Body of pancreas (tissue), 4 donors: ENCODE measurements at regions not wholly inside any gene's neighbourhood (a gene's known extent, or its start where the extent isn't known, plus 50 kb on each side); places are given as distances from the start of the nearest gene placed in this dataset.

Experiments used
- CTCF ChIP-seq, 7 experiments: fragments of 450-650 bp in 4 of 7; fragments of 200-600 bp in 3 of 7; sonication (generic) in 3 of 7; IDR thresholded peaks; one replicate each; pipeline ENCODE4 v1.5.1; 2016 to 2019; ENCODE audit warnings: antibody characterized with exemption in 7 of 7
- POLR2A ChIP-seq, 3 donors: fragments of 450-650 bp; IDR thresholded peaks; one replicate each; pipeline ENCODE4 v1.6.1; 2016; ENCODE audit warnings: antibody characterized with exemption in 3 of 3, mild to moderate bottlenecking in 2 of 3

DNA sequence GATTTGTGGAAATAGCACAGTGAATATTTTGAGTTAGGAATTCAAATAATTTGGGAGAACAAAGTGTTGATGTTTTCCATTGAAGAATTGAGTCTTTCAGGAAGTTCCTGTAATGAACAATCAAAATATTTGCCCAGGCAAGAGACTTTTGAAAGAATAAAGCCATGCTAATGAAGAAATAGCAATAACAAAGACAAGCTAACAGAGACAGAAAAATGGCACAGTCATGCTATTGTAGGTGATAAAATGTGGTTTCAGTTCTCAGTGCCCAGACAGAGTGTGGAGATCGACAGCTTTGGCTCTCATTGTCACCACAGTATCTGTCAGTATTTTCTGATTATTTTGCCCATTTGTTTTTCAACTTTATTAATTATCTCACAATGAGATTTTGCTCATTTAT lies 490.8 kb upstream of the PIK3C3 start:
- TF ChIP-seq CTCF (IDR thresholded peaks at IDR 0.05) (no peak), POLR2A (IDR thresholded peaks at IDR 0.05) (no peak)
